Kidney (tissue), 13 donors: ENCODE measurements at regions not wholly inside any gene's neighbourhood (a gene's known extent, or its start where the extent isn't known, plus 50 kb on each side); places are given as distances from the start of the nearest gene placed in this dataset.

Experiments
- DNase-seq, 5 donors: peaks; one replicate each; pipeline ENCODE4 v3.0.0-alpha.2; 2013 to 2020
- FAIRE-seq: peaks from 2 replicates; lab custom pipeline; 2012; peaks lifted over from hg19 to GRCh38; lab: Jason Lieb, UNC
- H3K27ac ChIP-seq, 2 donors: one replicate each; pipeline ENCODE4 v1.7.0; 2013; ENCODE audit warnings: low read depth in 2 of 2, low read length in 2 of 2, inconsistent platforms in 1 of 2
- H3K27me3 ChIP-seq: one replicate; pipeline ENCODE4 v1.7.1; 2013; ENCODE audit warnings: low read length, inconsistent platforms; ENCODE audit not compliant: control insufficient read depth, insufficient read depth
- H3K36me3 ChIP-seq, 3 donors: one replicate each; pipeline versions ENCODE4 v1.7.0 to v1.7.1; 2013; ENCODE audit warnings: low read length in 3 of 3, control low read depth in 1 of 3, inconsistent platforms in 1 of 3; ENCODE audit not compliant: insufficient read depth in 3 of 3, control insufficient read depth in 2 of 3
- H3K4me1 ChIP-seq, 3 donors: one replicate each; pipeline versions ENCODE4 v1.7.0 to v1.7.1; 2013; ENCODE audit warnings: low read length in 3 of 3, inconsistent platforms in 1 of 3, low read depth in 1 of 3; ENCODE audit not compliant: control insufficient read depth in 2 of 3, insufficient read depth in 2 of 3
- H3K4me3 ChIP-seq, 3 donors: one replicate each; pipeline versions ENCODE4 v1.7.0 to v1.8.1; 2013; ENCODE audit warnings: low read length in 3 of 3, control low read depth in 1 of 3, inconsistent platforms in 1 of 3
- H3K9ac ChIP-seq, 3 donors: one replicate each; pipeline versions ENCODE4 v1.7.0 to v1.7.1; 2013; ENCODE audit warnings: low read length in 3 of 3, control low read depth in 1 of 3, inconsistent platforms in 1 of 3
- H3K9me3 ChIP-seq, 3 donors: one replicate each; pipeline versions ENCODE4 v1.7.0 to v1.7.1; 2013; ENCODE audit warnings: low read length in 3 of 3, control low read depth in 1 of 3, inconsistent platforms in 1 of 3; ENCODE audit not compliant: control insufficient read depth in 2 of 3, insufficient read depth in 1 of 3
- CTCF ChIP-seq: IDR thresholded peaks from 3 replicates; pipeline ENCODE4 v1.5.1; 2012; ENCODE audit warnings: mild to moderate bottlenecking, moderate library complexity, borderline replicate concordance; ENCODE audit not compliant: insufficient read depth; ENCODE audit errors: extremely low read depth
- intact Hi-C: fragments of 100-400 bp; cut with DNase I; formaldehyde crosslinking; loops from one replicate; pipeline ENCODE4 v1.11.1; 2022
- donor health status: control.
- donor health status: control.
- donor health status: control.
- donor health status: control.
- donor health status: control.
- donor health status: DM: yes; HTN: yes; CAD: no.
- donor health status: Normal renal cell carcinoma (clear cell type).

- Histone ChIP-seq H3K4me1 (no peaks in the 10 kb centered on the region), H3K27me3 (no peaks in the 10 kb centered on the region), H3K4me3 (no peak overlapping the region), H3K9ac (no peak overlapping the region), H3K27ac (no peak overlapping the region), H3K9me3 (no peaks in the 10 kb centered on the region), H3K36me3 (no peaks in the 10 kb centered on the region)
- TF ChIP-seq CTCF: no peak
- peak in 2 of 5 donors; percentile 22 to 31 for DNase-seq
- intact Hi-C loops: no loop called here
- FAIRE-seq: no peak
Measured at GRCh38 chr10:4431114-4431863, 394.7 kb upstream of the AKR1E2 start.

- no peak for TF ChIP-seq CTCF
- Histone ChIP-seq H3K27ac (no peak overlapping the region), H3K27me3 (no peaks in the 10 kb centered on the region), H3K9ac (no peak overlapping the region), H3K9me3 (no peaks in the 10 kb centered on the region), H3K4me1 (no peaks in the 10 kb centered on the region), H3K36me3 (no peaks in the 10 kb centered on the region), H3K4me3 (no peak overlapping the region)
- FAIRE-seq: no peak
- intact Hi-C loops: no loop called here
- DNase-seq: peak in 2 of 5 donors; percentile 14 to 22
Measured at GRCh38 chr10:4429571-4429970, 396.4 kb upstream of the AKR1E2 start.

GRCh38 chr10:4427532-4427931 lies 398.5 kb upstream of the AKR1E2 start:
- H3K36me3 ChIP-seq: no peaks in the 10 kb centered on the region
- no peaks in the 10 kb centered on the region for H3K27me3 ChIP-seq
- no peaks in the 10 kb centered on the region for H3K9me3 ChIP-seq
- TF ChIP-seq CTCF: no peak
- FAIRE-seq (no peak), DNase-seq (peak in 1 of 5 donors; percentile 19)
- no peak overlapping the region for H3K9ac ChIP-seq
- no peak overlapping the region for H3K27ac ChIP-seq
- H3K4me3 ChIP-seq: no peak overlapping the region
- intact Hi-C loops: no loop called here
- no peaks in the 10 kb centered on the region for H3K4me1 ChIP-seq

- H3K4me3 ChIP-seq: no peak overlapping the region
- TF ChIP-seq CTCF: no peak
- FAIRE-seq (no peak), DNase-seq (no peak)
- H3K36me3 ChIP-seq: no peaks in the 10 kb centered on the region
- no peaks in the 10 kb centered on the region for H3K4me1 ChIP-seq
- no peak overlapping the region for H3K9ac ChIP-seq
- H3K9me3 ChIP-seq: no peaks in the 10 kb centered on the region
- no peaks in the 10 kb centered on the region for H3K27me3 ChIP-seq
- H3K27ac ChIP-seq: no peak overlapping the region
- intact Hi-C loops: no loop called here
Measured at GRCh38 chr10:4426866-4427265, 399.1 kb upstream of the AKR1E2 start.
